H9 (cell line): ENCODE measurements at regions not wholly inside any gene's neighbourhood (a gene's known extent, or its start where the extent isn't known, plus 50 kb on each side); places are given as distances from the start of the nearest gene placed in this dataset.
A peak's percentile ranks its signal among the peaks of the same experiment; 100 is the strongest.

Experiments
- DNase-seq: peaks from one replicate; pipeline ENCODE4 v3.0.0-alpha.2; 2017
- H2AFZ ChIP-seq: one replicate; pipeline ENCODE4 v1.6.1; 2013; ENCODE audit warnings: mild to moderate bottlenecking, low read length, control low read depth, moderate library complexity
- H2AK5ac ChIP-seq: 2 replicates; pipeline ENCODE4 v1.6.1; 2013; ENCODE audit warnings: low read length, control low read depth, mixed read lengths; ENCODE audit not compliant: insufficient read length
- H2BK120ac ChIP-seq: one replicate; pipeline ENCODE4 v1.6.1; 2013; ENCODE audit warnings: low read depth, mild to moderate bottlenecking, low read length, control low read depth, inconsistent platforms; ENCODE audit not compliant: poor library complexity, severe bottlenecking
- H2BK12ac ChIP-seq: 2 replicates; pipeline ENCODE4 v1.6.1; 2013; ENCODE audit warnings: low read length, control low read depth, mixed read lengths, low read depth; ENCODE audit not compliant: insufficient read length
- H2BK15ac ChIP-seq: 2 replicates; pipeline ENCODE4 v1.6.1; 2013; ENCODE audit warnings: low read depth, low read length, control low read depth
- H2BK20ac ChIP-seq: one replicate; pipeline ENCODE4 v1.6.1; 2013; ENCODE audit warnings: low read depth, mild to moderate bottlenecking, low read length, control low read depth, inconsistent platforms; ENCODE audit not compliant: poor library complexity, severe bottlenecking
- H2BK5ac ChIP-seq: 2 replicates; pipeline ENCODE4 v1.6.1; 2013; ENCODE audit warnings: low read length, control low read depth, mixed read lengths; ENCODE audit not compliant: insufficient read length
- H3K14ac ChIP-seq: 2 replicates; pipeline ENCODE4 v1.6.1; 2013; ENCODE audit warnings: low read length, control low read depth; ENCODE audit not compliant: insufficient read depth
- H3K18ac ChIP-seq: 2 replicates; pipeline ENCODE4 v1.6.1; 2013; ENCODE audit warnings: low read depth, mild to moderate bottlenecking, mixed read lengths, low read length, control low read depth; ENCODE audit not compliant: insufficient read length
- H3K23ac ChIP-seq: 2 replicates; pipeline ENCODE4 v1.6.1; 2013; ENCODE audit warnings: low read length, control low read depth, mixed read lengths, low read depth; ENCODE audit not compliant: insufficient read length
- H3K23me2 ChIP-seq: 2 replicates; pipeline ENCODE4 v1.6.1; 2013; ENCODE audit warnings: low read depth, mild to moderate bottlenecking, mixed read lengths, low read length, control low read depth; ENCODE audit not compliant: insufficient read length, poor library complexity, severe bottlenecking
- H3K27ac ChIP-seq: 2 replicates; pipeline ENCODE4 v1.5.1; 2013; ENCODE audit warnings: low read length, control low read depth, mixed read lengths, low read depth; ENCODE audit not compliant: insufficient read length
- H3K27me3 ChIP-seq: 2 replicates; pipeline ENCODE4 v1.6.1; 2013; ENCODE audit warnings: low read length, control low read depth, inconsistent platforms; ENCODE audit not compliant: insufficient read depth
- H3K4ac ChIP-seq: 2 replicates; pipeline ENCODE4 v1.6.1; 2013; ENCODE audit warnings: low read depth, mild to moderate bottlenecking, control low read depth, inconsistent platforms, low read length, moderate library complexity
- H3K4me1 ChIP-seq: 2 replicates; pipeline ENCODE4 v1.6.1; 2013; ENCODE audit warnings: low read length, control low read depth, inconsistent platforms; ENCODE audit not compliant: insufficient read depth
- H3K4me2 ChIP-seq: 2 replicates; pipeline ENCODE4 v1.6.1; 2013; ENCODE audit warnings: low read length, control low read depth, mixed read lengths; ENCODE audit not compliant: insufficient read length, insufficient read depth
- H3K56ac ChIP-seq: 2 replicates; pipeline ENCODE4 v1.6.1; 2013; ENCODE audit warnings: low read depth, mild to moderate bottlenecking, mixed read lengths, low read length, control low read depth; ENCODE audit not compliant: insufficient read length
- H3K79me1 ChIP-seq: 2 replicates; pipeline ENCODE4 v1.6.1; 2013; ENCODE audit warnings: low read depth, mild to moderate bottlenecking, moderate library complexity, low read length, control low read depth, inconsistent platforms; ENCODE audit not compliant: insufficient read depth, poor library complexity, severe bottlenecking
- H3K79me2 ChIP-seq: 2 replicates; pipeline ENCODE4 v1.6.1; 2013; ENCODE audit warnings: low read length, control low read depth, inconsistent platforms; ENCODE audit not compliant: insufficient read depth
- H3K9ac ChIP-seq: 2 replicates; pipeline ENCODE4 v1.6.1; 2013; ENCODE audit warnings: low read length, control low read depth, mixed read lengths; ENCODE audit not compliant: insufficient read length; ENCODE audit errors: extremely low read depth
- H3K9me3 ChIP-seq: one replicate; pipeline ENCODE4 v1.6.1; 2013; ENCODE audit warnings: low read depth, low read length, inconsistent platforms; ENCODE audit not compliant: control insufficient read depth
- H3T11ph ChIP-seq: one replicate; pipeline ENCODE4 v1.6.1; 2013; ENCODE audit warnings: mild to moderate bottlenecking, low read length, control low read depth, inconsistent platforms
- H4K20me1 ChIP-seq: one replicate; pipeline ENCODE4 v1.6.1; 2013; ENCODE audit not compliant: control insufficient read depth, insufficient read length, insufficient read depth
- H4K5ac ChIP-seq: 2 replicates; pipeline ENCODE4 v1.6.1; 2013; ENCODE audit warnings: low read depth, mild to moderate bottlenecking, mixed read lengths, low read length, control low read depth; ENCODE audit not compliant: insufficient read length
- H4K8ac ChIP-seq: replicated peaks from 2 replicates; pipeline ENCODE4 v1.6.1; 2013; ENCODE audit warnings: low read length, control low read depth, mixed read lengths, low read depth; ENCODE audit not compliant: insufficient read length
- H4K91ac ChIP-seq: 2 replicates; pipeline ENCODE4 v1.6.1; 2013; ENCODE audit warnings: low read depth, mild to moderate bottlenecking, moderate library complexity, mixed read lengths, low read length, control low read depth; ENCODE audit not compliant: insufficient read length
- H3K27ac Mint-ChIP-seq, 3 experiments: 2 replicates in 2 of 3; 3 replicates in 1 of 3; pipeline ENCODE4 v1.8.0; 2020 to 2021; ENCODE audit warnings: mixed read lengths in 3 of 3, mild to moderate bottlenecking in 1 of 3, moderate library complexity in 1 of 3
- H3K27me3 Mint-ChIP-seq: 2 replicates; pipeline ENCODE4 v1.8.0; 2021; ENCODE audit warnings: low read depth, mild to moderate bottlenecking, moderate library complexity, mixed read lengths
- H3K36me3 Mint-ChIP-seq, 3 experiments: 2 replicates in 2 of 3; 3 replicates in 1 of 3; pipeline ENCODE4 v1.8.0; 2020 to 2021; ENCODE audit warnings: low read depth in 3 of 3, mixed read lengths in 3 of 3; ENCODE audit not compliant: insufficient read depth in 1 of 3
- H3K4me1 Mint-ChIP-seq, 2 experiments: 2 replicates each; pipeline ENCODE4 v1.8.0; 2020; ENCODE audit warnings: mixed read lengths in 2 of 2
- H3K4me3 Mint-ChIP-seq, 2 experiments: 2 replicates in 1 of 2; 3 replicates in 1 of 2; pipeline ENCODE4 v1.8.0; 2020 to 2021; ENCODE audit warnings: mild to moderate bottlenecking in 2 of 2, mixed read lengths in 2 of 2, moderate library complexity in 1 of 2
- H3K9me3 Mint-ChIP-seq, 2 experiments: 2 replicates in 1 of 2; 3 replicates in 1 of 2; pipeline ENCODE4 v1.8.0; 2020; ENCODE audit warnings: mild to moderate bottlenecking in 2 of 2, mixed read lengths in 2 of 2, moderate library complexity in 1 of 2
- WGBS: extraction: QIAGEN DNeasy Blood & Tissue Kit; methylation state at CpG from one replicate; pipeline ENCODE4 v1.1.7; 2013; ENCODE audit warnings: missing lambda C conversion rate, low lambda C conversion rate, mixed read lengths; ENCODE audit not compliant: insufficient read length; ENCODE audit errors: extremely low coverage; 5-methylcytosine and 5-hydroxymethylcytosine counted together
- TF ChIP-seq, protein P1 (sequence below): fragments of 200-600 bp; sonication (generic); conservative IDR thresholded peaks from 3 replicates; pipeline ENCODE4 v1.8.0; 2021; ENCODE audit warnings: antibody characterized with exemption, mild to moderate bottlenecking

DNA sequence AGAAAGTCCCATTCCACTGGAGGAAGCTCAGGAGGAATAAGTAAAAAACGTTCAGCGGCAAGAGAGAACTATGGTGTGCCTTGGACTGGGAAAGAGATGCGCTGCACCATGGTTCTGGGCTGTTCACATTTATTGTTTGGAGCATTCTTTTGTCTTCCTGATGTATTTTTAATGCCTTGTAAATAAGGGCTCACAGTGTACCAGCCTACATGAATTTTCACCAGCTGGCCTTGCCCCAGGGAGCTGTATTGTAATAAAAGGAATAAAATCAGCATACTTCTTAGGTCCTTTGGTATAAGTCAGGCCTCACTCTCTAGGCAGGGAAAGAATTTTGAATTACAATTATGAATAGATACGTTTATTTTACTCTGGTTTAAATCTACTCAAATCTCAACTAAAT is 1249.6 kb downstream of the CNTNAP5 start:
- H3K36me3 Mint-ChIP-seq: peaks cover 0 to 4% (median 0%) of the 10 kb centered on the region in 3 experiments; a peak in 2 of 7 replicates
- H3K4me3 Mint-ChIP-seq: no peak overlapping the region
- H4K91ac ChIP-seq: no peak overlapping the region
- no peak overlapping the region for H3K9ac ChIP-seq
- H2BK15ac ChIP-seq: no peak overlapping the region
- H3K23me2 ChIP-seq: no peaks in the 10 kb centered on the region
- no peak for DNase-seq
- no peak overlapping the region for H3K23ac ChIP-seq
- H3K27ac ChIP-seq: no peak overlapping the region
- H3K18ac ChIP-seq: no peak overlapping the region
- no peak overlapping the region for H2AK5ac ChIP-seq
- no peak overlapping the region for H2AFZ ChIP-seq
- H3K4ac ChIP-seq: no peak overlapping the region
- no peak overlapping the region for H4K5ac ChIP-seq
- no peak overlapping the region for H3K14ac ChIP-seq
- H3K9me3 Mint-ChIP-seq: peaks cover 0 to 4% of the 10 kb centered on the region in 2 experiments; a peak in 1 of 5 replicates
- TF ChIP-seq, protein P1, sequence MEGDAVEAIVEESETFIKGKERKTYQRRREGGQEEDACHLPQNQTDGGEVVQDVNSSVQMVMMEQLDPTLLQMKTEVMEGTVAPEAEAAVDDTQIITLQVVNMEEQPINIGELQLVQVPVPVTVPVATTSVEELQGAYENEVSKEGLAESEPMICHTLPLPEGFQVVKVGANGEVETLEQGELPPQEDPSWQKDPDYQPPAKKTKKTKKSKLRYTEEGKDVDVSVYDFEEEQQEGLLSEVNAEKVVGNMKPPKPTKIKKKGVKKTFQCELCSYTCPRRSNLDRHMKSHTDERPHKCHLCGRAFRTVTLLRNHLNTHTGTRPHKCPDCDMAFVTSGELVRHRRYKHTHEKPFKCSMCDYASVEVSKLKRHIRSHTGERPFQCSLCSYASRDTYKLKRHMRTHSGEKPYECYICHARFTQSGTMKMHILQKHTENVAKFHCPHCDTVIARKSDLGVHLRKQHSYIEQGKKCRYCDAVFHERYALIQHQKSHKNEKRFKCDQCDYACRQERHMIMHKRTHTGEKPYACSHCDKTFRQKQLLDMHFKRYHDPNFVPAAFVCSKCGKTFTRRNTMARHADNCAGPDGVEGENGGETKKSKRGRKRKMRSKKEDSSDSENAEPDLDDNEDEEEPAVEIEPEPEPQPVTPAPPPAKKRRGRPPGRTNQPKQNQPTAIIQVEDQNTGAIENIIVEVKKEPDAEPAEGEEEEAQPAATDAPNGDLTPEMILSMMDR: no peak
- H3K27ac Mint-ChIP-seq: peak overlapping the region in 1 of 3 experiments; percentile 21; a peak in 1 of 7 replicates
- H2BK5ac ChIP-seq: no peak overlapping the region
- peaks cover 10% of the 10 kb centered on the region in 2 experiments for H3K4me1 Mint-ChIP-seq
- H3K27me3 ChIP-seq: no peaks in the 10 kb centered on the region; the same call in 1 of the 2 replicates
- H3K27me3 Mint-ChIP-seq: no peaks in the 10 kb centered on the region
- H3K79me1 ChIP-seq: no peaks in the 10 kb centered on the region
- H3K56ac ChIP-seq: no peak overlapping the region
- no peak overlapping the region for H3K4me2 ChIP-seq
- no peak overlapping the region for H2BK20ac ChIP-seq
- H3K4me1 ChIP-seq: no peaks in the 10 kb centered on the region
- H3K79me2 ChIP-seq: no peaks in the 10 kb centered on the region
- no peaks in the 10 kb centered on the region for H3K9me3 ChIP-seq
- no peak overlapping the region for H4K8ac ChIP-seq
- no CpG with 5 or more reads among the region's 4 CpGs for WGBS
- H2BK12ac ChIP-seq: no peak overlapping the region
- no peak overlapping the region for H3T11ph ChIP-seq
- no peaks in the 10 kb centered on the region for H4K20me1 ChIP-seq
- no peak overlapping the region for H2BK120ac ChIP-seq
